ENCODE measurements at regions not wholly inside any gene's neighbourhood (a gene's known extent, or its start where the extent isn't known, plus 50 kb on each side); places are given as distances from the start of the nearest gene placed in this dataset.

DNA sequence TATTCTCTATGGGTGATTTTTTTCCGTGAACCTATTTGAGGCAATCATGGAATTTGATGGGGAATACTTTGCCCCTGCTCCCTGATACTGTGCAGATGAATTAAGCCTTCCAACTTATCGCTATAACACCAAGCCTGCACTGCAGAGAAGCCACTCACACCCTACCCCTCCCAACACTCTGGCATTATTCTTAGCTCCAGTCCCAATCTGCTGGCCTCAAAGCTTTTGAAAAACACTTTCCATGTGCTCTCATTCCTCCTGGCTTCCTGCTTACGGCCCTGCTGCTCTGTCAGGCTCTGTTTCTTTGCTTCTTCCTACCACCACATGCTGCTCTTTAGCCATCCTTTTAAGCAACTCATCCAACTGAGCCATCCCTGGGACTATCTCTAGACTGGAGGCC is 327.8 kb upstream of the SLCO3A1 start:
- H3K27me3 ChIP-seq, result no peaks in the 10 kb centered on the region
- H3K9ac ChIP-seq (ENCODE audit: low read depth in 2 of 2, low read length in 2 of 2), result no peak overlapping the region
- no peak overlapping the region for H3K27ac ChIP-seq
- DNase-seq, result no peak
- intact Hi-C loops (cut with DNase I), result loop anchor here (10.0 kb wide), 1 partner anchor 221 kb away; no protein-coding TSS in a partner anchor
- no peak for TF ChIP-seq CTCF (IDR thresholded peaks at IDR 0.05)
- no peaks in the 10 kb centered on the region for H3K4me1 ChIP-seq
- no peaks in the 10 kb centered on the region for H3K36me3 ChIP-seq
- no peak overlapping the region for H3K4me3 ChIP-seq
- no peaks in the 10 kb centered on the region for H3K9me3 ChIP-seq

GRCh38 chr15:91526424-91526823 is 327.1 kb upstream of the SLCO3A1 start:
- H3K36me3 ChIP-seq, result no peaks in the 10 kb centered on the region
- no peak overlapping the region for H3K27ac ChIP-seq
- no peaks in the 10 kb centered on the region for H3K4me1 ChIP-seq
- TF ChIP-seq CTCF (IDR thresholded peaks at IDR 0.05), result no peak
- no peak overlapping the region for H3K4me3 ChIP-seq
- H3K27me3 ChIP-seq, result no peaks in the 10 kb centered on the region
- no peaks in the 10 kb centered on the region for H3K9me3 ChIP-seq
- no peak for DNase-seq
- H3K9ac ChIP-seq (ENCODE audit: low read depth in 2 of 2, low read length in 2 of 2), result no peak overlapping the region
- intact Hi-C loops (cut with DNase I), result loop anchor here (10.0 kb wide), 1 partner anchor 222 kb away; no protein-coding TSS in a partner anchor

DNA sequence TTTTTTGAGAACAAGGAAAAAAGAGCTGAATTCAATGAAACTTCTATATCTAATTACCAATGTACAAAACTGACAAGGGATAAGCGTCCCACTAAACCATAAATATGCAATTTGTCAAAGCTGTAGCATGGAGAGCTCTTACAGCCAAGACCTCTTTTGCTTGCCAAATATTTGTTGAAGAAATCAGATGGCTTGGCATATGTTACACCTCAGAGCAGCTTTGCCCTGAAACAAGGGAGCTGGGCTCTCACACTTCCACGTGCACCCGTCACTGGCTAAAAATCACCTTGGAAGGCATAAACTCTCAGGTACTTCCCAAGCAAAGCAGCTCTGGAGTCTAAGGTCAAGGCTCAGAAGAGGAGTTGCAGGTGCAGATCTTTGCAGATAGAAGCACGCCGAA is 324.7 kb upstream of the SLCO3A1 start:
- no peak for DNase-seq
- Histone ChIP-seq H3K27me3 (no peaks in the 10 kb centered on the region), H3K36me3 (no peaks in the 10 kb centered on the region), H3K9ac (ENCODE audit: low read depth in 2 of 2, low read length in 2 of 2) (no peak overlapping the region), H3K4me1 (no peaks in the 10 kb centered on the region), H3K4me3 (no peak overlapping the region), H3K27ac (no peak overlapping the region), H3K9me3 (no peaks in the 10 kb centered on the region)
- intact Hi-C loops (cut with DNase I), result loop anchor here (10.0 kb wide), 1 partner anchor 224 kb away; no protein-coding TSS in a partner anchor
- no peak for TF ChIP-seq CTCF (IDR thresholded peaks at IDR 0.05)

DNA sequence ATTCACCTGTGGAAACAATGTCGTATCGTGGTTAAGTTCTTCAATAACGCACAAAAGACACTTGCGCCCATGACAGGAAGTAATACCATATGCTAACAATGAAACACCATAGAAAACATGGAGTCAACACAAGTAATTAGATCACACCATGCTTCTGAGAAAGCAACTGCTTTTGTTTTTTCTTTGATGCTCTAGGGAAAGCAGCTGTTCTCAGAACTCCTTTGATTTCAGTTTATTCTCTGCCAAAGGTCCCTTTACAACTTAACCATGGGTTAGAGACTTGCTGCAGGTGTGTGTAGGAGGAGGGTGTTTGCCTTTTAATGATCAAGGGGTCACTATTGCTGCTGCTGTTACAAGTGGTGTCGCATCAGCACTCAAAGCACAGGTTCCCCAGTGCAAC is 324.0 kb upstream of the SLCO3A1 start:
- no peak for TF ChIP-seq CTCF (IDR thresholded peaks at IDR 0.05)
- Histone ChIP-seq H3K27me3 (no peaks in the 10 kb centered on the region), H3K27ac (no peak overlapping the region), H3K9me3 (no peaks in the 10 kb centered on the region), H3K4me3 (no peak overlapping the region), H3K36me3 (no peaks in the 10 kb centered on the region), H3K4me1 (no peaks in the 10 kb centered on the region), H3K9ac (ENCODE audit: low read depth in 2 of 2, low read length in 2 of 2) (no peak overlapping the region)
- DNase-seq, result no peak
- intact Hi-C loops (cut with DNase I), result loop anchor here (10.0 kb wide), 1 partner anchor 225 kb away; no protein-coding TSS in a partner anchor

GRCh38 chr15:91530279-91530678 is 323.2 kb upstream of the SLCO3A1 start:
- Histone ChIP-seq H3K27me3 (no peaks in the 10 kb centered on the region), H3K9ac (ENCODE audit: low read depth in 2 of 2, low read length in 2 of 2) (no peak overlapping the region), H3K36me3 (no peaks in the 10 kb centered on the region), H3K4me3 (no peak overlapping the region), H3K27ac (no peak overlapping the region), H3K9me3 (no peaks in the 10 kb centered on the region), H3K4me1 (no peaks in the 10 kb centered on the region)
- no peak for DNase-seq
- intact Hi-C loops (cut with DNase I), result no loop called here
- TF ChIP-seq CTCF (IDR thresholded peaks at IDR 0.05), result no peak
